ENCODE measurements at regions not wholly inside any gene's neighbourhood (a gene's known extent, or its start where the extent isn't known, plus 50 kb on each side); places are given as distances from the start of the nearest gene placed in this dataset.

GRCh38 chr10:60675236-60675635 lies 103.0 kb upstream of the CDK1 start:
- ChIA-PET POLR2A (ENCODE audit: low non-redundant PET) (no interaction called here), CTCF (no interaction called here)
- H3K27me3 ChIP-seq (replicated peaks; ENCODE audit: insufficient read depth, low read depth, low read length, poor library complexity), result no peaks in the 10 kb centered on the region
- TF ChIP-seq CTCF (conservative IDR thresholded peaks at IDR 0.05; ENCODE audit: low read depth, low read length) (no peak), EZH2 (IDR thresholded peaks at IDR 0.05; ENCODE audit: borderline replicate concordance, low read depth, low read length, poor library complexity, severe bottlenecking) (no peak)
- no peaks in the 10 kb centered on the region for H3K36me3 ChIP-seq (ENCODE audit: insufficient read depth, low read length, poor library complexity, severe bottlenecking)
- H3K4me3 ChIP-seq (ENCODE audit: low read depth, low read length, poor library complexity, severe bottlenecking), result no peak overlapping the region
- no peak for DNase-seq (ENCODE audit: low spot score)
- no peaks in the 10 kb centered on the region for H3K9me3 ChIP-seq (ENCODE audit: low read depth, low read length, poor library complexity, severe bottlenecking)
- intact Hi-C loops (cut with micrococcal nuclease; ENCODE audit: unreplicated experiment), result no loop called here
- no peak overlapping the region for H3K27ac ChIP-seq (ENCODE audit: low read depth, low read length, poor library complexity, severe bottlenecking)
- BruUV-seq (replicated peaks), result no TSS peak
- H3K4me1 ChIP-seq (ENCODE audit: insufficient read depth, low read length, poor library complexity, severe bottlenecking), result peaks cover 11% of the 10 kb centered on the region

DNA sequence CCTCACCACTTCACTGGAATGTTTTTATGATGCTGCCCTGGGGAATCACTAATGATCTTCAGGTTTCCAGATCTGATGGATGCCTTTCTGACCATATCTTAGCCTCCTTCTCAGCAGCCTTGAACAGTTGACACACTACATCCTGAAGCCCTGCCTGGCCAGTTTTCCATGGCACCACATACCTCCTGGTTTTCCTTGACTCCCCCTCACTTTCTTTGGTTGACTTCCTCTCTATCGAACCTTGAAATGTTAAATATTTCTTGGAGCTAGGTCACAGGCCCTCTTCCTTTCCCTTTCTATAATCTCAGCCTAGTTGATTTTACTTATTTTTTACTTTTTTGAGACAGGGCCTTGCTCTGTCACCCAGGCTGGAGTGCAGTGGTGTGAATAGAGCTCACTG lies 108.8 kb upstream of the CDK1 start:
- DNase-seq (ENCODE audit: low spot score), result no peak
- intact Hi-C loops (cut with micrococcal nuclease; ENCODE audit: unreplicated experiment), result no loop called here
- no TSS peak for BruUV-seq (replicated peaks)
- H3K9me3 ChIP-seq (ENCODE audit: low read depth, low read length, poor library complexity, severe bottlenecking), result no peaks in the 10 kb centered on the region
- H3K4me1 ChIP-seq (ENCODE audit: insufficient read depth, low read length, poor library complexity, severe bottlenecking), result peaks cover 19% of the 10 kb centered on the region
- CTCF ChIA-PET, result no interaction called here
- no peaks in the 10 kb centered on the region for H3K27me3 ChIP-seq (replicated peaks; ENCODE audit: insufficient read depth, low read depth, low read length, poor library complexity)
- H3K4me3 ChIP-seq (ENCODE audit: low read depth, low read length, poor library complexity, severe bottlenecking), result no peak overlapping the region
- H3K27ac ChIP-seq (ENCODE audit: low read depth, low read length, poor library complexity, severe bottlenecking), result no peak overlapping the region
- H3K36me3 ChIP-seq (ENCODE audit: insufficient read depth, low read length, poor library complexity, severe bottlenecking), result no peaks in the 10 kb centered on the region
- POLR2A ChIA-PET (ENCODE audit: low non-redundant PET), result interaction anchor here (0.6 kb wide), 1 partner anchor 16 kb away, joined by 3 read pairs; no protein-coding TSS in a partner anchor
- TF ChIP-seq CTCF (conservative IDR thresholded peaks at IDR 0.05; ENCODE audit: low read depth, low read length) (no peak), EZH2 (IDR thresholded peaks at IDR 0.05; ENCODE audit: borderline replicate concordance, low read depth, low read length, poor library complexity, severe bottlenecking) (no peak)

DNA sequence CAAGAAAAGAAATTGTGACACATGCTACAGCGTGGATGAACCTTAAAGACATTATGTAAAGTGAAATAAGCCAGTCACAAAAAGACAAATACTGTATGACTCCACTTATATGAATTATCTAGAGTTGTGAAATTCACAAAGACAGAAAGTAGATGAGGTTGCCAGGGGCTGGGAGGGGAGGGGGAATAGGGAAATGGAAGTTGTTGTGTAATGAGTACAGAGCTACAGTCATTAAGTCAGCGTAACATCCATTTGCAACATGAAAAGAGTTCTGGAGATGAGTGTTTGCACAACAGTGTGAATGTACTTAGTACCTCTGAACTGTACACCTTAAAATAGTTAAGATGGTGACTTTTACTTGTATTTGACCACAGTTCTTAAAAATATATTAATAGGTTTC lies 112.1 kb upstream of the CDK1 start:
- TF ChIP-seq CTCF (conservative IDR thresholded peaks at IDR 0.05; ENCODE audit: low read depth, low read length) (no peak), EZH2 (IDR thresholded peaks at IDR 0.05; ENCODE audit: borderline replicate concordance, low read depth, low read length, poor library complexity, severe bottlenecking) (no peak)
- CTCF ChIA-PET, result no interaction called here
- Histone ChIP-seq H3K4me3 (ENCODE audit: low read depth, low read length, poor library complexity, severe bottlenecking) (no peak overlapping the region), H3K27ac (ENCODE audit: low read depth, low read length, poor library complexity, severe bottlenecking) (no peak overlapping the region), H3K36me3 (ENCODE audit: insufficient read depth, low read length, poor library complexity, severe bottlenecking) (no peaks in the 10 kb centered on the region), H3K27me3 (replicated peaks; ENCODE audit: insufficient read depth, low read depth, low read length, poor library complexity) (no peaks in the 10 kb centered on the region), H3K9me3 (ENCODE audit: low read depth, low read length, poor library complexity, severe bottlenecking) (no peaks in the 10 kb centered on the region), H3K4me1 (ENCODE audit: insufficient read depth, low read length, poor library complexity, severe bottlenecking) (peaks cover 30% of the 10 kb centered on the region)
- intact Hi-C loops (cut with micrococcal nuclease; ENCODE audit: unreplicated experiment), result no loop called here
- DNase-seq (ENCODE audit: low spot score), result peak; percentile 47
- no TSS peak for BruUV-seq (replicated peaks)
- POLR2A ChIA-PET (ENCODE audit: low non-redundant PET), result interaction anchor here (0.6 kb wide), 1 partner anchor 189 kb away, joined by 3 read pairs; no protein-coding TSS in a partner anchor

All from A673 (cell line).